WERI-Rb-1 (cell line): ENCODE measurements at regions not wholly inside any gene's neighbourhood (a gene's known extent, or its start where the extent isn't known, plus 50 kb on each side); places are given as distances from the start of the nearest gene placed in this dataset.

Experiments
- DNase-seq: peaks from one replicate; pipeline ENCODE4 v3.0.0-alpha.2; 2020
- H3K27ac ChIP-seq: fragments of 250-450 bp; sonication (Bioruptor Pico); 2 replicates; pipeline ENCODE4 v1.5.1; 2020; ENCODE audit warnings: mild to moderate bottlenecking, moderate library complexity
- H3K27me3 ChIP-seq: fragments of 250-450 bp; sonication (Bioruptor Pico); 2 replicates; pipeline ENCODE4 v1.5.1; 2021; ENCODE audit warnings: mild to moderate bottlenecking, low read depth, moderate library complexity; ENCODE audit not compliant: insufficient read depth, severe bottlenecking
- H3K36me3 ChIP-seq: fragments of 250-450 bp; sonication (Bioruptor Pico); 2 replicates; pipeline ENCODE4 v1.5.1; 2020; ENCODE audit warnings: mild to moderate bottlenecking, moderate library complexity
- H3K4me3 ChIP-seq: 2 replicates; pipeline ENCODE4 v1.5.1; 2011; ENCODE audit warnings: low read depth, mild to moderate bottlenecking, control low read depth, low read length
- H3K9me3 ChIP-seq: fragments of 250-450 bp; sonication (Bioruptor Pico); 2 replicates; pipeline ENCODE4 v1.5.1; 2021; ENCODE audit warnings: mild to moderate bottlenecking, moderate library complexity; ENCODE audit not compliant: severe bottlenecking
- TF ChIP-seq, protein P1 (sequence below): IDR thresholded peaks from 2 replicates; pipeline ENCODE4 v1.5.1; 2011; ENCODE audit warnings: low read depth, mild to moderate bottlenecking, control low read depth, inconsistent platforms, low read length

DNA sequence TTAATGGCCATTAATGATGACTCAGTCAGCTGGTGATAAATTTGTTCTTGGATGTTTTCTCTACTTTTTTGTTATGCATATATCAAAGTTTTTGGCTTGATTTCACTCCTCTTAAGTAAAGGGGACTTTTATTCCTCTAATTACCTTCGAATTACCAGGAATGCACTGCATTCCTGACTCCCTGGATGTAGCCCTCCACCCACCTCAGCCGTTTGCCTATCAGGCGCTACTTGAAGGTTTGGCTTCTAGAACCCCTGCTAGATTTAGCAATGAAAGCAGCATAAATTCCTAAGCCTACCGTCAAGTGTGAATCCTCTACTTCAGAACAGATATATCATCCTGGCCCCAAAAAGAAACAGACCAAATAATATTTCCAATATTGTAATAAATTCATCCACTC lies 387.8 kb upstream of the ADGRL2 start:
- TF ChIP-seq, protein P1, sequence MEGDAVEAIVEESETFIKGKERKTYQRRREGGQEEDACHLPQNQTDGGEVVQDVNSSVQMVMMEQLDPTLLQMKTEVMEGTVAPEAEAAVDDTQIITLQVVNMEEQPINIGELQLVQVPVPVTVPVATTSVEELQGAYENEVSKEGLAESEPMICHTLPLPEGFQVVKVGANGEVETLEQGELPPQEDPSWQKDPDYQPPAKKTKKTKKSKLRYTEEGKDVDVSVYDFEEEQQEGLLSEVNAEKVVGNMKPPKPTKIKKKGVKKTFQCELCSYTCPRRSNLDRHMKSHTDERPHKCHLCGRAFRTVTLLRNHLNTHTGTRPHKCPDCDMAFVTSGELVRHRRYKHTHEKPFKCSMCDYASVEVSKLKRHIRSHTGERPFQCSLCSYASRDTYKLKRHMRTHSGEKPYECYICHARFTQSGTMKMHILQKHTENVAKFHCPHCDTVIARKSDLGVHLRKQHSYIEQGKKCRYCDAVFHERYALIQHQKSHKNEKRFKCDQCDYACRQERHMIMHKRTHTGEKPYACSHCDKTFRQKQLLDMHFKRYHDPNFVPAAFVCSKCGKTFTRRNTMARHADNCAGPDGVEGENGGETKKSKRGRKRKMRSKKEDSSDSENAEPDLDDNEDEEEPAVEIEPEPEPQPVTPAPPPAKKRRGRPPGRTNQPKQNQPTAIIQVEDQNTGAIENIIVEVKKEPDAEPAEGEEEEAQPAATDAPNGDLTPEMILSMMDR, result no peak
- Histone ChIP-seq H3K27me3 (no peaks in the 10 kb centered on the region), H3K9me3 (no peaks in the 10 kb centered on the region), H3K27ac (no peak overlapping the region), H3K4me3 (no peak overlapping the region), H3K36me3 (no peaks in the 10 kb centered on the region)
- no peak for DNase-seq

DNA sequence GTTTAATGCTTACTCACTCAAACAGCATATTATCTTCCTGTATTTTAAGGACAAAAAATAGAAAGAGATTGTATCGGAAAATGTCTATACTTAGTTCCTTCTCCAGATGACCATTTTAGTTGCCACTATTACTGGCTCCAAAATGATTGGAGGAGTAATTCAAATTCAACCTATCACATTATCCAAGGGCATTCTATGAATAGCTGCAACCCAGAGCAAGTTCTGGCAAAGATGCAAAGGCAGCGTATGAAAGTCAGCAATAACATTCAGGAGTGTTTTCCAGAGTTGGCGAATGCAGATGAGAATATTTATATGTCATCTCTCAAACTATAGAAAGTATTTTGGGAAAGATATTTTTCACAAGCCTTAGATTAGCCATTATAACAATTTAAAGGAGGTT lies 389.8 kb upstream of the ADGRL2 start:
- H3K27me3 ChIP-seq, result no peaks in the 10 kb centered on the region
- H3K36me3 ChIP-seq, result no peaks in the 10 kb centered on the region
- H3K27ac ChIP-seq, result no peak overlapping the region
- TF ChIP-seq, protein P1, result no peak
- no peak for DNase-seq
- no peaks in the 10 kb centered on the region for H3K9me3 ChIP-seq
- H3K4me3 ChIP-seq, result no peak overlapping the region

DNA sequence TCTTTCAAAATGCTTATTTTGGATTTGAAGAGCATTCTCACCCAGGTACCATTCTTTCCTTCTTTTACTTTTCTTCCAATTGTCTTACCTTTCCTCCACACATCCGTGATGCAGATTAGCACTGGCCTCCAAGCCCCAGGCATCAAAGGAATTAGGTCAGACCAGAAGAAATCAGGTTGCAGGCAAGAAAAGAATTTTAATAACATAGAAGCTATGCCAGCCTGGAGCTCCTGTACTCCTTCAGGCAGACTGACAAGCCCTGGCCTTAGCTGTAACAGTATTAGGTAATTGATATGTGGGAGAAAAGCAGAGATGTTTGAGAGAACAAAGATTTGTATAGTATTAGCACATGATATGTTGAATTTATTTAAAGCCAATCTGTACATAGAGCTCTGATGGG lies 390.4 kb upstream of the ADGRL2 start:
- Histone ChIP-seq H3K9me3 (no peaks in the 10 kb centered on the region), H3K4me3 (no peak overlapping the region), H3K27me3 (no peaks in the 10 kb centered on the region), H3K27ac (no peak overlapping the region), H3K36me3 (no peaks in the 10 kb centered on the region)
- TF ChIP-seq, protein P1, result no peak
- no peak for DNase-seq

DNA sequence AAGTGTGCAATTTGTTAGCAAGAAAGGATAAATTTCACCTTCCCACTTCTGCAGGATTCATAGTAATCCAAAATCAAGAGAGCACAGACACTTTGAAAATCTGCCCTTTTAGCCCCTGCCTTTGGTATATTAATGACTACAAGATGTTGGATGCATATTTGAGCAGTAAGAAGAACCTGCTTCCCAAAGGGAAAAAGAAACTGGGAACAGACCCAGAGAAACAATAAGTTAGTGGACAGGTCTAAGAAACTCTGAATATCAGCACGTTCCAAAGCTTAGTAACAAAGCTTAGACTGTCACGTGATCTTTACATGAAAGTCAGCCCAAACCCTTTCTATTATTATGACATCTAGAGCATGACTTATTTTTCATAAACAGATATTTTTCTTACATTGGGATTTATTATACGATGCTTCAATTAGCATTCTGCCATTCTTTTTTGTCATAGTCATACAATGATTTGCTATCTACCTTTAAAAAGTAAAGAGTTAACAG lies 390.9 kb upstream of the ADGRL2 start:
- H3K4me3 ChIP-seq, result no peak overlapping the region
- H3K9me3 ChIP-seq, result no peaks in the 10 kb centered on the region
- TF ChIP-seq, protein P1, result no peak
- no peak overlapping the region for H3K27ac ChIP-seq
- no peaks in the 10 kb centered on the region for H3K27me3 ChIP-seq
- DNase-seq, result no peak
- no peaks in the 10 kb centered on the region for H3K36me3 ChIP-seq

DNA sequence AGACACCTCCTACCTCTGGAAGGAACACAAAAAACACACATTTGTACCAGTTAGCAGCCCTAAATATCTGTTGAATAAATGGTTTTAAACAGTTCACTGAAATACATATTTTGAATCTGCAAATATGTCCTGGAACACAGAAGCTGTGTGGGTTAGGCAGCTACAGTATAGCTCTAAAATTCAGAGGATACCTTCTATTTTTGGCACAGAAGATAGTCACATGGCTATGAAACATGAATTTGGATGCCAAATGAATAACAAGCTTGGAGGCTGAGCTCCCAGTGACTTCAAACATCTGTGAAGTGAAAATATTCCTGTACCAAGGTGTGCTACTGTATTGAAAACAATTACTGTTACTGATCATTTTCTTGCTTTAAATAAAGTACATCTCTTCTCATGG lies 391.5 kb upstream of the ADGRL2 start:
- TF ChIP-seq, protein P1, result no peak
- no peaks in the 10 kb centered on the region for H3K9me3 ChIP-seq
- no peaks in the 10 kb centered on the region for H3K27me3 ChIP-seq
- H3K36me3 ChIP-seq, result no peaks in the 10 kb centered on the region
- no peak overlapping the region for H3K4me3 ChIP-seq
- no peak overlapping the region for H3K27ac ChIP-seq
- DNase-seq, result no peak

DNA sequence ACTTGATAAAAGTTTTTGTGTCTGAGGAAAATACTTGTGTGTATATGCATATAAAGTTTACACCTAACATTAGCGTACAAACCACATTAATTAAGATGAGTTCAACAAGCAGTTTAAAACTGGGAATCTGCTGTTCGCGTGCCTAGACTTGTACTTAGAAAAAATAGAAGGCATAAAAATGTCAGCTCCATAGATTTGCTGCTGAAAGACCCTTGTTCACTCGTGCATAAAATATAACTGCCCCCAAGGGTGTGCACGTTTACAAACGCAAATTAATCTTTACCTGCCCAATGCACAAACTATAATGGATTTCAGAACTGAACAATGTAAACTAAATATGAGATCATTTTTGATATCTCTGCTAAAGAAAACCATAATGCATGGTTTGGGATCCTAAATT lies 392.3 kb upstream of the ADGRL2 start:
- no peak overlapping the region for H3K4me3 ChIP-seq
- H3K9me3 ChIP-seq, result no peaks in the 10 kb centered on the region
- DNase-seq, result no peak
- TF ChIP-seq, protein P1, result no peak
- no peak overlapping the region for H3K27ac ChIP-seq
- no peaks in the 10 kb centered on the region for H3K36me3 ChIP-seq
- H3K27me3 ChIP-seq, result no peaks in the 10 kb centered on the region
